ENCODE measurements at regions not wholly inside any gene's neighbourhood (a gene's known extent, or its start where the extent isn't known, plus 50 kb on each side); places are given as distances from the start of the nearest gene placed in this dataset.

- TF ChIP-seq ZNF326 (CRISPR knock-in tag; IDR thresholded peaks at IDR 0.05; ENCODE audit: borderline replicate concordance) (no peak), ZNF800 (CRISPR knock-in tag; IDR thresholded peaks at IDR 0.05) (no peak), REPIN1 (CRISPR knock-in tag; IDR thresholded peaks at IDR 0.05; ENCODE audit: borderline replicate concordance, low read depth) (no peak), PRDM10 (CRISPR knock-in tag; IDR thresholded peaks at IDR 0.05; ENCODE audit: low read depth) (no peak), CEBPB (IDR thresholded peaks at IDR 0.05; ENCODE audit: borderline replicate concordance, low read depth, low read length) (no peak), ZBTB49 (CRISPR knock-in tag; IDR thresholded peaks at IDR 0.05; ENCODE audit: borderline replicate concordance) (no peak)
- TF ChIP-seq, protein P1, sequence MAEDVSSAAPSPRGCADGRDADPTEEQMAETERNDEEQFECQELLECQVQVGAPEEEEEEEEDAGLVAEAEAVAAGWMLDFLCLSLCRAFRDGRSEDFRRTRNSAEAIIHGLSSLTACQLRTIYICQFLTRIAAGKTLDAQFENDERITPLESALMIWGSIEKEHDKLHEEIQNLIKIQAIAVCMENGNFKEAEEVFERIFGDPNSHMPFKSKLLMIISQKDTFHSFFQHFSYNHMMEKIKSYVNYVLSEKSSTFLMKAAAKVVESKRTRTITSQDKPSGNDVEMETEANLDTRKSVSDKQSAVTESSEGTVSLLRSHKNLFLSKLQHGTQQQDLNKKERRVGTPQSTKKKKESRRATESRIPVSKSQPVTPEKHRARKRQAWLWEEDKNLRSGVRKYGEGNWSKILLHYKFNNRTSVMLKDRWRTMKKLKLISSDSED (CRISPR knock-in tag; IDR thresholded peaks at IDR 0.05), result no peak
These were observed 68.3 kb upstream of the KIF16B start (continued) for GRCh38 chr20:16641511-16642023.

Measured in HepG2 (cell line).